Choroid plexus epithelial cell (primary cell): ENCODE measurements at regions not wholly inside any gene's neighbourhood (a gene's known extent, or its start where the extent isn't known, plus 50 kb on each side); places are given as distances from the start of the nearest gene placed in this dataset.
A peak's percentile ranks its signal among the peaks of the same experiment; 100 is the strongest.

ENCODE experiments used
- DNase-seq: peaks from one replicate; pipeline ENCODE4 v3.0.0-alpha.2; 2010; ENCODE audit warnings: low read depth
- H3K4me3 ChIP-seq: 2 replicates; pipeline ENCODE4 v1.5.1; 2011; ENCODE audit warnings: low read depth, mild to moderate bottlenecking, control low read depth, low read length, moderate library complexity
- CTCF ChIP-seq: conservative IDR thresholded peaks from 2 replicates; pipeline ENCODE4 v1.5.1; 2011; ENCODE audit warnings: low read depth, mild to moderate bottlenecking, control low read depth, inconsistent platforms, low read length, moderate library complexity

DNA sequence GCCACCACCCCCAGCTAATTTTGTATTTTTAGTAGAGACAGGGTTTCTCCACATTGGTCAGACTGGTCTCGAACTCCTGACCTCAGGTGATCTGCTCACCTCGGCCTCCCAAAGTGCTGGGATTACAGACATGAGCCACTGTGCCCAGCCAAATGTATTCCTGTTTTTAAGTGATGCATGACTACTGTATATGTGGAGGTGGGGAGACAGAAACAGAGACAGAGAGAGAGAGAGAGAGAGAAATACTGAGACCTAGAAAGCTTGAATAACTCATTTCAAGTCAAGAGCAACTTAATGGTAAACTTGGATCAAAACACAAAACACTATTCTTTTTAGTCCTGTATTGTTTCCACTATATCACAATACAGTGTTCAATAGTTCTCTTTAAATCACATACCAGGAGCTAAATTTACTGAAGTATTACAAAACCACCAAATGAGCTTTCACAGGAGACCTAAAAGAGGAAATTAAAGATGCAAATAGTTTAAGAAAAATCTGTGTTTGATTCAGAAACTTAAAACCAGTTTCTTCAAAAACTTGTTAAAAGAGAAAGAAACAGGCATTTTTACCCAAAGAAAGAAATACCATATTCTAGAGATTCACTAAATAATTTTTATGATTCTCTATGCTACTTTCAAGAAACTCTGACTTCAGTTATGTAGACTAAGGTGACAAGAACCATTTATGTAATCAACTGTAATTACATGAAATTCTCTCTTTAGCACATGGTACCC lies 188.7 kb downstream of the ETS1 start:
- no peak overlapping the region for H3K4me3 ChIP-seq
- TF ChIP-seq CTCF, result no peak
- DNase-seq, result no peak

DNA sequence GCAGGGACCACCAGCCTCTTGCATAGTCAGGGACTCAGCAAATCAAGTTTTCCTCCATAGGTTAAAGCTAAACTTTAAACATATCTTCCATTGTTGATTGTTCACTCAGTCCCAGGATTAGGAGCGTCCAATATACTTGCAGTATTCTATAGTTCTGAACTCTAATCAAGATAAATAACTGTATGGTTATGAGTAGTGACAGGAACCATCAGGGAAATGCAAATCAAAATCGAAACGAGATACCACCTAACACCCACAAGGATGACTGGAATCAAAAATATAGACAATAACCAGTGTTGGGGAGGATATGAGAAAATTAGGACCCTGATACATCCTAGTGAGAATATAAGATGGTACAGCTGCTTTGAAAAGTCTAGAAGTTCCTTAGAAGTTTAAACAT lies 190.0 kb downstream of the ETS1 start:
- DNase-seq, result no peak
- TF ChIP-seq CTCF, result no peak
- no peak overlapping the region for H3K4me3 ChIP-seq

GRCh38 chr11:128394431-128395089 lies 192.8 kb downstream of the ETS1 start:
- H3K4me3 ChIP-seq, result no peak overlapping the region
- DNase-seq, result peak; percentile 54
- no peak for TF ChIP-seq CTCF

DNA sequence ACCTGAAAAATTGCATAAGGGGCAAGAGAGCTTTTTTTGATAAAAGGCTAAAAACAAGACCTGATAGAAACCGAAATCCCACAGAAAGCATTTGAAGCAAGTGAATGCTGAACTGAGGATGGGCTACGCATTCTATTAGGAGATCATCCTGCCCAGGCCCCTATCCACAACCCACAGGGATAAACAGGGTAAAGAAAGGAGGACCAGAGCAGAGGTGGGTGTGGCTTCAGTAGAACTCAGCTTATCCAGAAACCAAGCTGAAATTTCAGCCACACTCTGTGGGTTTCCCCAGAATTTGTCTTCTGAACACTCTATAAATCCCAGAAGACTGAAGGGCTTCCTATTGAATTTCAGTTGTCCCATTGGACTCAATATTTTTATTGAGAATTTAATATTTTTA lies 195.1 kb downstream of the ETS1 start:
- no peak for TF ChIP-seq CTCF
- no peak for DNase-seq
- no peak overlapping the region for H3K4me3 ChIP-seq

DNA sequence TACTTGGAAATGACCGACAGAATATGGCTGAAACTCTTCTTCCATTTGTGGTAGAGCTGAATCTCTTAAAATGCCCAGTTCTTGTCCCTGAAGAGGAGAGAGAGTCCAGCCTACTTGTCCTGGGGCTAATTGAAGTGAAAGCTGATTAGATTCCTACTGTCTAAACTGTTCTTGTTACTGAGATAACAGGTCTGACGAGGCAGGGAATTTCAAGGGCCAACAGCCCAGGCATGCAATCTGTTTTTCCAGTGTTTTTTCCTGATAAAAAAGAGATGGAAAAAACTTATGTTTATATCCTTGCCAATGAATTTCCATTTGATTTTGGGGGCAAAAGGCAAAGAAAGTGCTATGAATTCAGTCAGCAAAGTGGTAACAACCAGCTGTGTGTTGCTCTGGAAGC lies 195.5 kb downstream of the ETS1 start:
- H3K4me3 ChIP-seq, result no peak overlapping the region
- no peak for TF ChIP-seq CTCF
- no peak for DNase-seq

GRCh38 chr11:128390246-128390645 lies 197.1 kb downstream of the ETS1 start:
- H3K4me3 ChIP-seq, result no peak overlapping the region
- DNase-seq, result peak; percentile 33
- TF ChIP-seq CTCF, result no peak
